Hepatocyte (in vitro differentiated cells): ENCODE measurements at regions not wholly inside any gene's neighbourhood (a gene's known extent, or its start where the extent isn't known, plus 50 kb on each side); places are given as distances from the start of the nearest gene placed in this dataset.

Source experiments
- EZH2 ChIP-seq: fragments of 200-600 bp; sonication (generic); IDR thresholded peaks from 2 replicates; pipeline ENCODE4 v1.6.1; 2016; ENCODE audit warnings: antibody characterized with exemption, mild to moderate bottlenecking, borderline replicate concordance
- TF ChIP-seq, protein P1 (sequence below): fragments of 200-600 bp; sonication (generic); IDR thresholded peaks from 2 replicates; pipeline ENCODE4 v1.5.1; 2016; ENCODE audit warnings: antibody characterized with exemption, mild to moderate bottlenecking; ENCODE audit not compliant: poor library complexity

DNA sequence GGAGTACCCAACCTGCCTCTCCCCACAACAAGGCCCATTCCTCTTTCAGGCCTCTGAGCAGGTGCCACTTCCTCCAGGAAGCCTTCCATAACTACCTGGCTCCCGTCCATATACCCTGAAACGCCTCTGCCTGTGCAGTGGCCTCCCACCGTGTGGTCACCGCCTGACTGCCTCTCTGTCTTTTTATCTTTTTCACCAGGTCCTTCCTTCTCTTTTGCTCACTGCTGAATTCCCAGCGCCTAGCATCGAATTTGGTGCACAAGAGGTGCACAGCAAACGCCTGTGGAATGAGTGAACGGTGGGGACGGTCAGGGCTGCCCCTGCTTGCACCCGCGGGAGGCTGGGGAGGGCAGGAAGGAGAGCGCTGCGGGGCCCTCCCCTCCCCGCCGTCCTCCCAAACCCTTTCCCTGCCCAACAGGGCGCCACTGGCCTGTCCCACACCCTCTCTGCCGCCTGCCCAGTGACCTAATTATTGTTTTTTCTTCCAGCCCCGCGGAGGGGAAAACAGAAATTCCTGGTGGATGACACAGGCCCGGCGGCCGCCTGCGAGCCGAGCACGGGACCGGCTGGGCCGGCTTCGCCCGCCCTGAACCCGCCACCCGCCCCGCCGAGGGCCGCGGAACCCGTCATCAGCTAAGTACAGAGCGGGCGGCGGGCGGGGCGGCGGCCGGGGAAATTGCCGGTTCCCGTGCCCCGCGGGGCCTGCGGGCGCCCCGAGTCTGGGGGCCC, 140.1 kb downstream of the SMAD6 start:
- TF ChIP-seq, protein P1, sequence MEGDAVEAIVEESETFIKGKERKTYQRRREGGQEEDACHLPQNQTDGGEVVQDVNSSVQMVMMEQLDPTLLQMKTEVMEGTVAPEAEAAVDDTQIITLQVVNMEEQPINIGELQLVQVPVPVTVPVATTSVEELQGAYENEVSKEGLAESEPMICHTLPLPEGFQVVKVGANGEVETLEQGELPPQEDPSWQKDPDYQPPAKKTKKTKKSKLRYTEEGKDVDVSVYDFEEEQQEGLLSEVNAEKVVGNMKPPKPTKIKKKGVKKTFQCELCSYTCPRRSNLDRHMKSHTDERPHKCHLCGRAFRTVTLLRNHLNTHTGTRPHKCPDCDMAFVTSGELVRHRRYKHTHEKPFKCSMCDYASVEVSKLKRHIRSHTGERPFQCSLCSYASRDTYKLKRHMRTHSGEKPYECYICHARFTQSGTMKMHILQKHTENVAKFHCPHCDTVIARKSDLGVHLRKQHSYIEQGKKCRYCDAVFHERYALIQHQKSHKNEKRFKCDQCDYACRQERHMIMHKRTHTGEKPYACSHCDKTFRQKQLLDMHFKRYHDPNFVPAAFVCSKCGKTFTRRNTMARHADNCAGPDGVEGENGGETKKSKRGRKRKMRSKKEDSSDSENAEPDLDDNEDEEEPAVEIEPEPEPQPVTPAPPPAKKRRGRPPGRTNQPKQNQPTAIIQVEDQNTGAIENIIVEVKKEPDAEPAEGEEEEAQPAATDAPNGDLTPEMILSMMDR, result no peak
- TF ChIP-seq EZH2, result no peak
